Stimulated activated naive CD8-positive, alpha-beta T cell treated with anti-CD3 and anti-CD28 coated beads, Interleukin-15, Interleukin-2, amounts not matched to agents 100 U/mL and 50 U/mL, for 24 hours (primary cell): ENCODE measurements at regions not wholly inside any gene's neighbourhood (a gene's known extent, or its start where the extent isn't known, plus 50 kb on each side); places are given as distances from the start of the nearest gene placed in this dataset.
"Not testable (repeated sequence)": the region's sequence is repeated elsewhere in the genome, so short reads cannot be mapped to it uniquely, and the experiment has no call there.

Source experiments
- ATAC-seq: fragments of 150-1000 bp; cut with Tn5 transposase; one replicate; pipeline ENCODE4 v1.10.0; 2021
- DNase-seq: peaks from one replicate; pipeline ENCODE4 v3.0.0; 2021

- DNase-seq, ATAC-seq: not testable (repeated sequence)
Measured at GRCh38 chr5:21336478-21336877, 1348.5 kb upstream of the CDH18 start.

- DNase-seq, ATAC-seq: not testable (repeated sequence)
Measured at GRCh38 chr5:21315376-21315775, 1327.4 kb upstream of the CDH18 start.

- DNase-seq, ATAC-seq: not testable (repeated sequence)
Measured at GRCh38 chr5:21301205-21301604, 1313.2 kb upstream of the CDH18 start.

GRCh38 chr5:21274361-21274760, 1286.4 kb upstream of the CDH18 start:
- DNase-seq, ATAC-seq: not testable (repeated sequence)

- DNase-seq (no peak), ATAC-seq (no peak)
Measured at GRCh38 chr5:21263361-21263760, 1275.4 kb upstream of the CDH18 start.

- no peak for ATAC-seq
- DNase-seq, result no peak
Measured at GRCh38 chr5:21254161-21254560, 1266.2 kb upstream of the CDH18 start.

- DNase-seq (no peak), ATAC-seq (no peak)
Measured at GRCh38 chr5:21244982-21245381, 1257.0 kb upstream of the CDH18 start.

- ATAC-seq (no peak), DNase-seq (no peak)
Measured at GRCh38 chr5:21238786-21239185, 1250.8 kb upstream of the CDH18 start.

- no peak for ATAC-seq
- no peak for DNase-seq
Measured at GRCh38 chr5:21237461-21237860, 1249.5 kb upstream of the CDH18 start.

- ATAC-seq (no peak), DNase-seq (no peak)
Measured at GRCh38 chr5:21236971-21237427, 1249.0 kb upstream of the CDH18 start.

GRCh38 chr5:21236104-21236503, 1248.1 kb upstream of the CDH18 start:
- DNase-seq (no peak), ATAC-seq (no peak)

GRCh38 chr5:21225223-21226064, 1237.4 kb upstream of the CDH18 start:
- DNase-seq (no peak), ATAC-seq (no peak)

GRCh38 chr5:21221616-21222015, 1233.6 kb upstream of the CDH18 start:
- no peak for DNase-seq
- ATAC-seq, result no peak

- ATAC-seq (no peak), DNase-seq (no peak)
Measured at GRCh38 chr5:21219966-21220365, 1232.0 kb upstream of the CDH18 start.

GRCh38 chr5:21219251-21219650, 1231.3 kb upstream of the CDH18 start:
- no peak for ATAC-seq
- DNase-seq, result no peak

GRCh38 chr5:21212026-21212425, 1224.0 kb upstream of the CDH18 start:
- DNase-seq, result no peak
- no peak for ATAC-seq

- ATAC-seq (no peak), DNase-seq (no peak)
Measured at GRCh38 chr5:21209409-21209808, 1221.4 kb upstream of the CDH18 start.

GRCh38 chr5:21199087-21199486, 1211.1 kb upstream of the CDH18 start:
- DNase-seq, result no peak
- ATAC-seq, result no peak

- no peak for ATAC-seq
- no peak for DNase-seq
Measured at GRCh38 chr5:21195145-21195544, 1207.1 kb upstream of the CDH18 start.

- no peak for ATAC-seq
Measured at GRCh38 chr5:21185536-21185935, 1197.5 kb upstream of the CDH18 start.

GRCh38 chr5:21184581-21184980, 1196.6 kb upstream of the CDH18 start:
- ATAC-seq, result no peak

More at GRCh38 chr5:21185536-21185935, 1197.5 kb upstream of the CDH18 start:
- no peak for DNase-seq

GRCh38 chr5:21181609-21182125, 1193.7 kb upstream of the CDH18 start:
- ATAC-seq, result no peak
- DNase-seq, result no peak

More at GRCh38 chr5:21184581-21184980, 1196.6 kb upstream of the CDH18 start:
- DNase-seq, result no peak

- DNase-seq (no peak), ATAC-seq (no peak)
Measured at GRCh38 chr5:21173526-21173925, 1185.5 kb upstream of the CDH18 start.

GRCh38 chr5:21173036-21173435, 1185.0 kb upstream of the CDH18 start:
- DNase-seq, result no peak
- ATAC-seq, result no peak
